ENCODE measurements at regions not wholly inside any gene's neighbourhood (a gene's known extent, or its start where the extent isn't known, plus 50 kb on each side); places are given as distances from the start of the nearest gene placed in this dataset.

- H3K4me3 Mint-ChIP-seq (ENCODE audit: unreplicated experiment), result no peak overlapping the region
- ChIA-PET POLR2A (no interaction called here), CTCF (interaction anchor here (1.0 kb wide), 1 partner anchor 60 kb away, joined by 3 read pairs; no protein-coding TSS in a partner anchor)
- intact Hi-C loops (cut with micrococcal nuclease), result no loop called here
- H3K36me3 Mint-ChIP-seq (ENCODE audit: insufficient read depth, unreplicated experiment), result no peaks in the 10 kb centered on the region
- no TSS peak for BruUV-seq (replicated peaks)
- peaks cover 6% of the 10 kb centered on the region for H3K27me3 Mint-ChIP-seq (ENCODE audit: insufficient read depth, unreplicated experiment)
- DNase-seq (ENCODE audit: unreplicated experiment), result no peak
- H3K27ac Mint-ChIP-seq (ENCODE audit: low read depth, unreplicated experiment), result no peak overlapping the region
- no peak for TF ChIP-seq CTCF (IDR thresholded peaks at IDR 0.05; ENCODE audit: unreplicated experiment)
- no peaks in the 10 kb centered on the region for H3K4me1 Mint-ChIP-seq (ENCODE audit: insufficient read depth, unreplicated experiment)
- no peaks in the 10 kb centered on the region for H3K9me3 Mint-ChIP-seq (ENCODE audit: unreplicated experiment)
Observed at GRCh38 chr9:84460695-84461094, 120.1 kb upstream of the SLC28A3 start.

- CTCF ChIA-PET, result interaction anchor here (0.6 kb wide), 1 partner anchor 689 kb away, joined by 3 read pairs; no protein-coding TSS in a partner anchor
- Mint-ChIP-seq H3K9me3 (ENCODE audit: unreplicated experiment) (no peaks in the 10 kb centered on the region), H3K4me3 (ENCODE audit: unreplicated experiment) (no peak overlapping the region), H3K4me1 (ENCODE audit: insufficient read depth, unreplicated experiment) (no peaks in the 10 kb centered on the region), H3K36me3 (ENCODE audit: insufficient read depth, unreplicated experiment) (no peaks in the 10 kb centered on the region), H3K27ac (ENCODE audit: low read depth, unreplicated experiment) (no peak overlapping the region), H3K27me3 (ENCODE audit: insufficient read depth, unreplicated experiment) (no peaks in the 10 kb centered on the region)
- no peak for DNase-seq (ENCODE audit: unreplicated experiment)
- intact Hi-C loops (cut with micrococcal nuclease), result loop anchor here (1.0 kb wide), 1 partner anchor 66 kb away; no protein-coding TSS in a partner anchor
- TF ChIP-seq CTCF (IDR thresholded peaks at IDR 0.05; ENCODE audit: unreplicated experiment), result no peak
- POLR2A ChIA-PET, result interaction anchor here (0.6 kb wide), 1 partner anchor 65 kb away, joined by 3 read pairs; no protein-coding TSS in a partner anchor
- BruUV-seq (replicated peaks), result no TSS peak
Observed at GRCh38 chr9:84463272-84463671, 122.7 kb upstream of the SLC28A3 start.

GRCh38 chr9:84466580-84467285 is 126.2 kb upstream of the SLC28A3 start:
- no peak for DNase-seq (ENCODE audit: unreplicated experiment)
- intact Hi-C loops (cut with micrococcal nuclease), result no loop called here
- BruUV-seq (replicated peaks), result no TSS peak
- no peaks in the 10 kb centered on the region for H3K27me3 Mint-ChIP-seq (ENCODE audit: insufficient read depth, unreplicated experiment)
- ChIA-PET POLR2A (interaction anchor here (0.6 kb wide), 1 partner anchor 15 kb away, joined by 4 read pairs; no protein-coding TSS in a partner anchor), CTCF (interaction anchor here (0.6 kb wide), 1 partner anchor 1580 kb away, joined by 3 read pairs; no protein-coding TSS in a partner anchor)
- H3K4me1 Mint-ChIP-seq (ENCODE audit: insufficient read depth, unreplicated experiment), result no peaks in the 10 kb centered on the region
- no peaks in the 10 kb centered on the region for H3K9me3 Mint-ChIP-seq (ENCODE audit: unreplicated experiment)
- TF ChIP-seq CTCF (IDR thresholded peaks at IDR 0.05; ENCODE audit: unreplicated experiment), result no peak
- H3K36me3 Mint-ChIP-seq (ENCODE audit: insufficient read depth, unreplicated experiment), result no peaks in the 10 kb centered on the region
- no peak overlapping the region for H3K4me3 Mint-ChIP-seq (ENCODE audit: unreplicated experiment)
- H3K27ac Mint-ChIP-seq (ENCODE audit: low read depth, unreplicated experiment), result no peak overlapping the region

- BruUV-seq (replicated peaks), result no TSS peak
- H3K27ac Mint-ChIP-seq (ENCODE audit: low read depth, unreplicated experiment), result no peak overlapping the region
- intact Hi-C loops (cut with micrococcal nuclease), result no loop called here
- H3K27me3 Mint-ChIP-seq (ENCODE audit: insufficient read depth, unreplicated experiment), result no peaks in the 10 kb centered on the region
- no peaks in the 10 kb centered on the region for H3K36me3 Mint-ChIP-seq (ENCODE audit: insufficient read depth, unreplicated experiment)
- no peak for DNase-seq (ENCODE audit: unreplicated experiment)
- H3K9me3 Mint-ChIP-seq (ENCODE audit: unreplicated experiment), result peaks cover 4% of the 10 kb centered on the region
- TF ChIP-seq CTCF (IDR thresholded peaks at IDR 0.05; ENCODE audit: unreplicated experiment), result no peak
- ChIA-PET POLR2A (no interaction called here), CTCF (no interaction called here)
- no peaks in the 10 kb centered on the region for H3K4me1 Mint-ChIP-seq (ENCODE audit: insufficient read depth, unreplicated experiment)
- H3K4me3 Mint-ChIP-seq (ENCODE audit: unreplicated experiment), result no peak overlapping the region
Observed at GRCh38 chr9:84471816-84472215, 131.3 kb upstream of the SLC28A3 start.

Measured in MCF 10A (cell line).